SK-N-SH treated with all-trans-retinoic acid at 6 μM for 48 hours (cell line): ENCODE measurements at regions not wholly inside any gene's neighbourhood (a gene's known extent, or its start where the extent isn't known, plus 50 kb on each side); places are given as distances from the start of the nearest gene placed in this dataset.

Experiments used
- PATZ1 ChIP-seq: fragments of 250-450 bp; sonication (Bioruptor Pico); IDR thresholded peaks from 2 replicates; pipeline ENCODE4 v1.8.0; 2020; ENCODE audit warnings: mild to moderate bottlenecking, moderate library complexity, borderline replicate concordance
- ZFP3 ChIP-seq: fragments of 250-450 bp; sonication (Bioruptor Pico); IDR thresholded peaks from 2 replicates; pipeline ENCODE4 v1.5.0; 2020; ENCODE audit warnings: mild to moderate bottlenecking, moderate library complexity

- TF ChIP-seq PATZ1 (CRISPR knock-in tag) (no peak), ZFP3 (CRISPR knock-in tag) (no peak)
Measured at GRCh38 chr10:52933748-52934147, 161.2 kb upstream of the MBL2 start.
